ENCODE measurements at regions not wholly inside any gene's neighbourhood (a gene's known extent, or its start where the extent isn't known, plus 50 kb on each side); places are given as distances from the start of the nearest gene placed in this dataset.

GRCh38 chr3:182740710-182741109, 52.6 kb upstream of the ATP11B start:
- no peak for DNase-seq

- DNase-seq: no peak
These were observed 52.1 kb upstream of the ATP11B start for GRCh38 chr3:182741214-182741613.
